Lower leg skin (tissue), 4 donors: ENCODE measurements at regions not wholly inside any gene's neighbourhood (a gene's known extent, or its start where the extent isn't known, plus 50 kb on each side); places are given as distances from the start of the nearest gene placed in this dataset.
"Not testable (repeated sequence)": the region's sequence is repeated elsewhere in the genome, so short reads cannot be mapped to it uniquely, and the experiment has no call there.

Experiments used
- DNase-seq, 2 donors: peaks; one replicate each; pipeline ENCODE4 v3.0.0-alpha.2; 2019; ENCODE audit warnings: low spot score in 2 of 2
- H3K4me3 ChIP-seq: fragments of 200-600 bp; sonication (generic); 2 replicates; pipeline ENCODE4 v1.5.1; 2017; ENCODE audit warnings: mild to moderate bottlenecking, low read depth; ENCODE audit not compliant: poor library complexity, severe bottlenecking
- CTCF ChIP-seq, 3 donors: fragments of 450-650 bp; IDR thresholded peaks; one replicate each; pipeline ENCODE4 v1.5.1; 2016; ENCODE audit warnings: antibody characterized with exemption in 3 of 3, mild to moderate bottlenecking in 3 of 3, moderate library complexity in 2 of 3
- POLR2A ChIP-seq, 2 donors: fragments of 450-650 bp; IDR thresholded peaks; one replicate each; pipeline ENCODE4 v1.6.1; 2016 to 2017; ENCODE audit warnings: antibody characterized with exemption in 2 of 2, mild to moderate bottlenecking in 1 of 2, moderate library complexity in 1 of 2
- WGBS, 2 donors: methylation state at CpG; one replicate each; pipeline ENCODE4 v1.1.5; 2018; 5-methylcytosine and 5-hydroxymethylcytosine counted together
- intact Hi-C: fragments of 100-400 bp; cut with DNase I; formaldehyde crosslinking; loops from one replicate; pipeline ENCODE4 v1.15.0; 2023; ENCODE audit warnings: low total_unique reads

- intact Hi-C loops = no loop called here
- 83 to 88% methylated on average over 8 of the region's 8 CpGs for WGBS, 2 donors
- no peak for DNase-seq
- TF ChIP-seq POLR2A (IDR thresholded peaks at IDR 0.05) (no peak), CTCF (IDR thresholded peaks at IDR 0.05) (no peak)
- no peak overlapping the region for H3K4me3 ChIP-seq
Measured at GRCh38 chr19:27861411-27861975, 1351.5 kb downstream of the UQCRFS1 start.

- no peak for DNase-seq
- WGBS, 2 donors = 86 to 92% methylated on average over 11 of the region's 11 CpGs
- TF ChIP-seq CTCF (IDR thresholded peaks at IDR 0.05) = no peak
- TF ChIP-seq POLR2A (IDR thresholded peaks at IDR 0.05) = no peak
- H3K4me3 ChIP-seq = no peak overlapping the region
- intact Hi-C loops = no loop called here
Measured at GRCh38 chr19:27860309-27860934, 1352.5 kb downstream of the UQCRFS1 start.

- H3K4me3 ChIP-seq = no peak overlapping the region
- WGBS, 2 donors = 74 to 84% methylated on average over 6 of the region's 6 CpGs
- intact Hi-C loops = no loop called here
- no peak for DNase-seq
- TF ChIP-seq CTCF (IDR thresholded peaks at IDR 0.05) (no peak), POLR2A (IDR thresholded peaks at IDR 0.05) (no peak)
Measured at GRCh38 chr19:27859689-27860088, 1353.3 kb downstream of the UQCRFS1 start.

- intact Hi-C loops = no loop called here
- no peak for TF ChIP-seq POLR2A (IDR thresholded peaks at IDR 0.05)
- no peak for TF ChIP-seq CTCF (IDR thresholded peaks at IDR 0.05)
- H3K4me3 ChIP-seq = no peak overlapping the region
Measured at GRCh38 chr19:27858981-27859581, 1353.9 kb downstream of the UQCRFS1 start.

GRCh38 chr19:27852931-27853330 is 1360.0 kb downstream of the UQCRFS1 start:
- DNase-seq = peak in 1 of 2 donors; percentile 54
- 72 to 84% methylated on average over 7 of the region's 7 CpGs for WGBS, 2 donors
- H3K4me3 ChIP-seq, intact Hi-C loops: not testable (repeated sequence)

More at GRCh38 chr19:27858981-27859581, 1353.9 kb downstream of the UQCRFS1 start:
- DNase-seq = no peak
- WGBS, 2 donors = 56 to 65% methylated on average over 7 of the region's 7 CpGs

- TF ChIP-seq POLR2A (IDR thresholded peaks at IDR 0.05) (no peak), CTCF (IDR thresholded peaks at IDR 0.05) (no peak)
- DNase-seq = peak in 1 of 2 donors; percentile 81
- 86 to 91% methylated on average over 9 to 10 of the region's 14 CpGs for WGBS, 2 donors
- intact Hi-C loops = no loop called here
- H3K4me3 ChIP-seq = no peak overlapping the region
Measured at GRCh38 chr19:27851543-27852060, 1361.3 kb downstream of the UQCRFS1 start.
